ENCODE measurements at regions not wholly inside any gene's neighbourhood (a gene's known extent, or its start where the extent isn't known, plus 50 kb on each side); places are given as distances from the start of the nearest gene placed in this dataset.

GRCh38 chr3:30457726-30458125 is 148.7 kb upstream of the TGFBR2 start:
- TF ChIP-seq CTCF (IDR thresholded peaks at IDR 0.05) (no peak), EP300 (IDR thresholded peaks at IDR 0.05) (no peak), POLR2A (IDR thresholded peaks at IDR 0.05) (no peak)
